EH (cell line): ENCODE measurements at regions not wholly inside any gene's neighbourhood (a gene's known extent, or its start where the extent isn't known, plus 50 kb on each side); places are given as distances from the start of the nearest gene placed in this dataset.
"Not testable (repeated sequence)": the region's sequence is repeated elsewhere in the genome, so short reads cannot be mapped to it uniquely, and the experiment has no call there.

Source experiments
- DNase-seq: peaks from one replicate; pipeline ENCODE4 v3.0.0-alpha.2; 2015; ENCODE audit warnings: low read depth

GRCh38 chr10:78649429-78649828, 419.3 kb upstream of the ZMIZ1 start:
- no peak for DNase-seq

GRCh38 chr10:78650122-78650521, 418.6 kb upstream of the ZMIZ1 start:
- peak; percentile 25 for DNase-seq

GRCh38 chr10:78651287-78651686, 417.5 kb upstream of the ZMIZ1 start:
- DNase-seq: no peak

GRCh38 chr10:78653555-78653954, 415.2 kb upstream of the ZMIZ1 start:
- no peak for DNase-seq

- DNase-seq: no peak
Measured at GRCh38 chr10:78654047-78654590, 414.6 kb upstream of the ZMIZ1 start.

- DNase-seq: peak; percentile 59
Measured at GRCh38 chr10:78655979-78656378, 412.8 kb upstream of the ZMIZ1 start.

GRCh38 chr10:78656417-78657162, 412.2 kb upstream of the ZMIZ1 start:
- DNase-seq: no peak

GRCh38 chr10:78657163-78657861, 411.5 kb upstream of the ZMIZ1 start:
- DNase-seq: peak; percentile 68

- no peak for DNase-seq
Measured at GRCh38 chr10:78657862-78658165, 411.0 kb upstream of the ZMIZ1 start.

GRCh38 chr10:78658645-78659597, 409.8 kb upstream of the ZMIZ1 start:
- DNase-seq: no peak

GRCh38 chr10:78659598-78659967, 409.2 kb upstream of the ZMIZ1 start:
- DNase-seq: no peak

GRCh38 chr10:78660446-78661106, 408.2 kb upstream of the ZMIZ1 start:
- DNase-seq: no peak

GRCh38 chr10:78663721-78664120, 405.0 kb upstream of the ZMIZ1 start:
- DNase-seq: no peak

- peak; percentile 36 for DNase-seq
Measured at GRCh38 chr10:78664929-78665553, 403.7 kb upstream of the ZMIZ1 start.

- DNase-seq: peak; percentile 50
Measured at GRCh38 chr10:78672918-78673317, 395.8 kb upstream of the ZMIZ1 start.

- DNase-seq: not testable (repeated sequence)
Measured at GRCh38 chr10:78681141-78681540, 387.6 kb upstream of the ZMIZ1 start.

GRCh38 chr10:78681986-78682385, 386.8 kb upstream of the ZMIZ1 start:
- not testable (repeated sequence) for DNase-seq

- no peak for DNase-seq
Measured at GRCh38 chr10:78684947-78685346, 383.8 kb upstream of the ZMIZ1 start.

GRCh38 chr10:78685466-78686103, 383.2 kb upstream of the ZMIZ1 start:
- DNase-seq: peak; percentile 66

- DNase-seq: no peak
Measured at GRCh38 chr10:78686444-78687060, 382.2 kb upstream of the ZMIZ1 start.
